ENCODE measurements at regions not wholly inside any gene's neighbourhood (a gene's known extent, or its start where the extent isn't known, plus 50 kb on each side); places are given as distances from the start of the nearest gene placed in this dataset.

DNA sequence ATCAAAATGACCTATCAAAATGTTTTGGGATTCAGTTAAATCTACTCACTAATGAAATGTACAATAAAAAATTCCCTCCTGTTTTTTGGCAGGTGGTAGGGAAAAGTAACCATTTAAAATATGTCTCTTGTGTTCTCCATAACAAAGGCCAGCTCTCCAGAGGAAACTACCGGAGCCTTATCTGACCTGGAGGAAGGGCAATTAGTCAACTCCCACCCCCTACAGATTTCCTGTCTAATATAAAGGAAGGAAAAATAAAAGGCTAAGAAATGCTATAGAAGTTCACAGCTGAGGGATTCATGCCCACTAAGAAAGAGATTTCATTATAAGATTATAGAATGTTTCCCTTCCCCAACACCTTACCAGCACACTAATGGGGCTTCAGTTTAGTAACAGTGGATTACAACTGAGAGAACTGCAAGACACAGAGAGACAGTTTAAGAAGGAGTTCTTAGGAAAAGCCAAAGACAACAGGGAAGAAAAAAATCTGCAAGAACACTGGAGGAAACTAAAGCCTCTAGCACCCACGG is 376.5 kb upstream of the KCNMB2 start:
- H3K27me3 ChIP-seq: no peaks in the 10 kb centered on the region
- no peak for DNase-seq
- H3K36me3 ChIP-seq: no peaks in the 10 kb centered on the region
- 73 to 79% methylated on average over 2 of the region's 2 CpGs for WGBS, 2 donors
- no peaks in the 10 kb centered on the region for H3K9me3 ChIP-seq
- H3K4me3 ChIP-seq: no peak overlapping the region
- TF ChIP-seq POLR2A (IDR thresholded peaks at IDR 0.05): no peak
- no peak overlapping the region for H3K27ac ChIP-seq
- H3K4me1 ChIP-seq: no peaks in the 10 kb centered on the region
- intact Hi-C loops (cut with DNase I): no loop called here

DNA sequence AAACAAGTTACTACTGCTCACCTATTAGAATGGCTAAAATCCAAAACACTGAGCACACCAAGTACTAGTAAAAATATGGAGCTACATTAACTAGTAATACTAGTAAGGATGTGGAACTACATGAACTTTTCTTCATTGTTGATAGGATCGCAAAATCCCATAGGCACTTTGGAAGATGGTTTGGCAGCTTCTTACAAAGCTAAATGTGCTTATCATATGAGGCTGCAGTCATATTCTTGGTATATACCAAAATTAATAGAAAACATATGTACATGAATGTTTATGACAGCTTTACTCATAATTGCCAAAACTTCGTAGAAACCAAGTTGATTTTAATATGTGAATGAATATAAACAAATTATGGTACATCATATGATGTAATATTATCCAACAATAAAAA is 366.8 kb upstream of the KCNMB2 start:
- Histone ChIP-seq H3K27me3 (no peaks in the 10 kb centered on the region), H3K4me3 (no peak overlapping the region), H3K4me1 (peaks cover 0 to 11% (median 0%) of the 10 kb centered on the region in 3 donors), H3K9me3 (no peaks in the 10 kb centered on the region), H3K36me3 (no peaks in the 10 kb centered on the region), H3K27ac (no peak overlapping the region)
- no peak for TF ChIP-seq POLR2A (IDR thresholded peaks at IDR 0.05)
- no peak for TF ChIP-seq CTCF (IDR thresholded peaks at IDR 0.05)
- DNase-seq: no peak
- WGBS, 2 donors: 32 to 77% methylated on average over 1 to 2 of the region's 2 CpGs
- intact Hi-C loops (cut with DNase I): no loop called here

DNA sequence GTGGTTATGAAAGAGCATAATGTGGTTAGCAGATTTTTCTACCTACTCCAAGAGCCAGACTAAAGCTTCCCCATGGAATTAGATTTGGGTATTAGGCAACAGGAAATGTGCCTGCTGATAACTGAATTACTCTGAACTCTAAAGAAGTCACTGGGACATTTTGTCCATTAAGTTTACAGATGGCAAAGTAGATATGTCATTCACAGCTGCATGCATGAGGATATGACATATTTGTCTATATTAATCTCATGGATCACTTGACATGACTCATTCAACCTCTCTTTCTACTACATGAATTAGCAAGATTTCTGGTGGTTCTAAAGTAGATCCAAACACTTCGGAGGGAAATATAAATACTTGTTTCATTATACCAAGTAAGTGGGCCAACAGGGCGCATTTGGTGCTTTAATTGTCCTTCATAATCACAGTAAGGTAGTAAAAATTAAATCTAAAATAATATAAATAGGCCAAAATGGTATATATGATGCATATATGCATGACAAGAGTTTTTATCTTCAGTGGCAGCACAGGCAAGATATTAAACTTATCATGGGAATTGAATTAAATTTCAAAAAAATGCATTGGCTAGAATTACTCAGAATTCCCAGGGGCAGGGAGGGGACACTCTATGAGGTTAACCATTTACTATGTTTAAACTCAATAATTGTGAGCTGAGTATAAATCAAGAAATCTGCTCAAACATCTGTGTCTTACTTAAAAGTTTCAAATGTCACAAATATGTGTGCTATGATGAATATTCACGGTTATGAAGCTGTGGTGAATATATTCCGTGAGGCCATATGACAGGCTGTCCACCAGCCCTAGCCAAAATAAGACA is 365.3 kb upstream of the KCNMB2 start:
- intact Hi-C loops (cut with DNase I): no loop called here
- no peak overlapping the region for H3K27ac ChIP-seq
- peaks cover 0 to 11% (median 0%) of the 10 kb centered on the region in 3 donors for H3K4me1 ChIP-seq
- no peak for DNase-seq
- WGBS, 2 donors: 50 to 60% methylated on average over 4 of the region's 4 CpGs
- no peaks in the 10 kb centered on the region for H3K9me3 ChIP-seq
- no peaks in the 10 kb centered on the region for H3K36me3 ChIP-seq
- H3K27me3 ChIP-seq: no peaks in the 10 kb centered on the region
- no peak overlapping the region for H3K4me3 ChIP-seq
- TF ChIP-seq CTCF (IDR thresholded peaks at IDR 0.05) (no peak), POLR2A (IDR thresholded peaks at IDR 0.05) (no peak)

- Histone ChIP-seq H3K4me1 (peaks cover 0 to 11% (median 0%) of the 10 kb centered on the region in 3 donors), H3K9me3 (no peaks in the 10 kb centered on the region), H3K27ac (no peak overlapping the region), H3K27me3 (no peaks in the 10 kb centered on the region), H3K4me3 (no peak overlapping the region), H3K36me3 (no peaks in the 10 kb centered on the region)
- TF ChIP-seq POLR2A (IDR thresholded peaks at IDR 0.05) (no peak), CTCF (IDR thresholded peaks at IDR 0.05) (no peak)
- DNase-seq: no peak
- WGBS, 2 donors: 89 to 100% methylated on average over 2 of the region's 2 CpGs
- intact Hi-C loops (cut with DNase I): no loop called here
Observed at GRCh38 chr3:178172121-178172520, 364.1 kb upstream of the KCNMB2 start.

GRCh38 chr3:178174201-178174915 is 361.9 kb upstream of the KCNMB2 start:
- 87 to 92% methylated on average over 2 of the region's 2 CpGs for WGBS, 2 donors
- no peak for DNase-seq
- Histone ChIP-seq H3K4me3 (no peak overlapping the region), H3K27me3 (no peaks in the 10 kb centered on the region), H3K4me1 (peaks cover 0 to 11% (median 0%) of the 10 kb centered on the region in 3 donors), H3K27ac (no peak overlapping the region), H3K9me3 (no peaks in the 10 kb centered on the region), H3K36me3 (no peaks in the 10 kb centered on the region)
- TF ChIP-seq POLR2A (IDR thresholded peaks at IDR 0.05) (no peak), CTCF (IDR thresholded peaks at IDR 0.05) (no peak)
- intact Hi-C loops (cut with DNase I): no loop called here
